GM19043 (cell line): ENCODE measurements at regions not wholly inside any gene's neighbourhood (a gene's known extent, or its start where the extent isn't known, plus 50 kb on each side); places are given as distances from the start of the nearest gene placed in this dataset.

Experiments used
- ATAC-seq: cut with Tn5 transposase; IDR thresholded peaks from one replicate; pipeline ENCODE4 v1.9.1; 2021; ENCODE audit warnings: low read depth; ENCODE audit not compliant: unreplicated experiment

DNA sequence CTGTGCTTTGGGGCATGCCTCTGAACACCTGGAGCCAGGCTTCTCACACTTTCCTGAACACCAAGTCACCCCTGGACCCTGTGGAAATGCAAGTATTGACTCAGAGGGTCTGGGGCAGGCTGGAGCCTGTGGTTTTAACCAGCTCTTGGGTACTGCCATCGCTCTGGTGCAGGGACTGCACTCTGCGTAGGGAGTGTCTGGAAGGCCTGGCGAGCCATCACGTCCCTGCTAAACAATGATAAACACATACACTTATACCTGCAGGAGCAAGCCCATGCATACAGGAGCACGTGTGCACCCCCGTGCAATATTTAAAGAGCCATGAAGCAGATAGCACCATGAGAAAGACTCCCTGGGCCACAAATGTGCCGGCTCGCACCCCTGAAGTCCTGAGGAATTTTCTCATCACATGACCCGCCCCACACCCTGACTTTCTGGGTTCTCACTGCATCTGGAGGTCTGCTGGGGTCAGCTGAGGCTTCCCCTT lies 267.7 kb downstream of the GADD45G start:
- ATAC-seq = no peak

DNA sequence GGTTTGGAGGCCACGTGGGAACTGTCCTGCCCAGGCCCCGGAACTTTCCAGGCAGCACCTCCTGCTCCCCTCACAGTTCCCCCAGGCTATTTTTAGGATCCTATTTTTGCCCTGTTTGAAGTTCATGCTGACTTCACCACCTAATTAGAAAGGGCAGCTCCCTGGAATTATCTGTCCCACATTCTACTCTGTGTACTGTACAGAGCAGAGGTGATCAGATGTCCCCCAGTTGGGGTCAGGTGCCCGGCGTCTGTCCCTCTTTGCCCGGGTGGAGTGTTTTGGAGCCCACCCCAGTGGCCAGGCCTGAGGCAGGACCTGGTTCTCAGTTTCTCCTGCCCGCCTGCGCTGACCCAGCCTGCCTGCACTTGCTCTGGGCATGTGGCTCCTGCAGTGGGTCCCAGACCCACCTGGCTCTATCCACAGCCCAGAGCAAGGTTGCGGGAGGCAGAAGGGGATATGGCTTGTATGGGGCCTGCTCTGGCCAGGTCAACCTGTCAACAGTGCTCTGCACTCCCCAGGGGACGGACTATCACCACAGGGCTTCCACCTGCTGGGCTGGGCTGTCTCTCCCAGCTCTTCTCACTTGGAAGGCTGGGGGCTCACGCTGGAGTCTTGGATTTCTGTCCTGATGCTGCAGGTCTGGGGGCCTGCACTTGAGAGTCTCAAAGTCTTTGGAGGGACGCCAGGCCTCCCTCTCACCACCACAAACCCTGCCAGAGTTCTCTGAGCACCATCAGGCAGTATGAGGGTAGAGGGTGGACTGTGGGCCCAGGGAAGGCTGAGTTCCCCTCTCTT lies 268.3 kb downstream of the GADD45G start:
- no peak for ATAC-seq

DNA sequence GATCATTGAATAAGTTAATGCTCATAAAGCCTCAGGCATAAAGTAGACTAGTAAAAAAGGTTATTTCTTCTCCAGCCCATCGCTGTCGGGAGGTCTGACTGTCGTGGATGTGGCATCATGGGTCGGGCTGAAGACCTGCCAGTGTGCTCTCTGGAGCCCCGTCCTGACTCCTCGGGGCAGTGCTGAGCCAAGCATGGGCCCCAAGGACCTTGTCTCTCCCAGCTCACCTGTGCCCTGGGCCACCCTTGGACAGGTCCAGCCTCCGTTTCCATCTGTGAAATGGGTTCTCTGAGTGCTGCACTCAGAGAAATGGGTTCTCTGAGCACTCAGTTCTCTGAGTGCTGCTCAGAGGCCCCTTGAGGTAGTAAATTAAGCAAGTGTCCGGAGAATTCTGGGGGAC lies 269.0 kb downstream of the GADD45G start:
- no peak for ATAC-seq

DNA sequence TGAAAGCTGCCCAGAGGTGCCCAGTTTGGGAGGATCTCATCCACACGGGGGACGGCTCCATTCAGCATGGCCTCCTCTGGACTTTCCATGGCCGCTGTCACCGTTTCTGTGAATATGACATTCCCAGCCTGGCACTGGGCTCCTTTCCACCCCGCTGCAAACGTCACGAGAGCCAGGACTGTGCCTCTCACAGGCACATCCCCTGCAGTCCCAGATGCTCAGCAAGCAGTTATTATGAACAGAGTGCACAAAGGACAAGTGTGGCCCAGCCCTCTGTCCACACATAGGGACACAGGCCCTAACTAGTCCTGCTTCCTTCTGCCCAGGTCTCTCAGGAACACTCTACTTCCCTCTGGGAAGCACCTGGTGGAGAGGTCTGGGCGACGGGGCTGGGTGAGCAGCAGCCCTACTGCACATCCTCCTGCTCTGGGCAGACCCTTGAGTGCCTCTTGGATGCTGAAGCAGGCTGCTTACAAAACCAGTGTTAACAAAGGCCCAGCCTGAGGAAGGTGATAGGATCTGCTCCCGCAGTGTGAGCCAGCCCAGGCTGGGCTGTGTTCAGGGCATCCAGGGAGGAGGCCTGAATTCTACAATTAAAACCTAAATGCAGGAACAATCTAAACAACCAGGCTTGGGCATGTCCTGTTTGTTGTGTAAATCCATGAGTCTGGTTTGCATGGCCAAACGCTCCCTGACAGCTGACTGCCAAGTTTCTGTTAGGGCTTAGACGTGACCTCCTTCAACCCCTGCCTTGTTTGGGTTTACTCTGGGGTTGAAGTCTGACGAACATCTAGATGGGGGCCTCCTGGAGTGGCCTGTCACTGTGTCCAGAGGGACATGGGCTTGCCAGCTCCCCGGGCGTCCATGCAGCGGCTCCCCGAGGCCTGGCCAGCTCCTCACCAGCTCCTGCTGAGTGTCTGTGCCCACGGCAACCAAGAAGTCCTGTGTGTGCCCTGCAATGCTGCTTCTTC lies 269.8 kb downstream of the GADD45G start:
- no peak for ATAC-seq

DNA sequence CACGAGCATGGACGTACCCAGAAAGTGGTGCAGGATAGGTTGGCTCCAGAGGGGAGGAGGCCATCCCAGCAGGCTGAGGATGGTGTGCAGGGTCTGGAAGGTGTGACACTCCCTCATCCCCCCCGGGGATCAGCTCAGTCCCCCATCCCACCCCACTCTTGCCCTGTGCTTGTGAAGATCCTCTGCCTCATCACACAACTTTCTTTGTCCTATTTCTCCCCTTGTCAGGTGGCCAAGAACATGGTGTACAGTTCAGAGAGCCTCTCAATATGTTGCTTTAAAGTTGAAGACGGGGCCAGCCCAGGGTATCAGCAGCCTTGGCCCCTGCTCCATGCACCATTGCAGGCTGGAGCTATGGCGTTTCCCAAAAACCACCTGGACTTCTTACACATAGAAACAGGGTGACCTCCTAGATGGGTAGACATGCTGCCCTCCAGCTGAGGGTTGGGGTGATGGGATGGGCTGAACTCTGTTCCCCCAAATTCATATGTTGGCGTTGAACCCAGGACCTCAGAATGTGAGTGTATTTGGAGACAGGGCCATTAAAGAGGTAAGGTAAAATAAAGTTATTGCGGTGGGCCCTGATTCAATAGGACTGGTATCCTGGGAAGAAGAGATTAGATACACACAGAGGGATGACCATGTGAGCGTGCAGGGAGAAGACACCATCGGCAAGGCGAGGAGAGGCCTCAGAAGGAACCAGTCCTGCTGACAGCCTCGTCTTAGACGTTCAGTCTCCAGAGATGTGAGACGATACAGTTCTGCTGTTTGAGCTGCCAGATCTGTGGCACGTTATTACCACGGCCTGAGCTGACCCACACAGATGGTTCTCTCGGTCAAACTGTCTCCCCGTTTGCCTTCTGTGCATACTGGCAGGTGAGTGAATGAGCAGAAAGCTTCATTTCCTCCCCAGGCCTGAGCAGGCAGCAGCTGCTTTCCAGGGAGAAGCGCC lies 272.5 kb downstream of the GADD45G start:
- ATAC-seq = no peak

DNA sequence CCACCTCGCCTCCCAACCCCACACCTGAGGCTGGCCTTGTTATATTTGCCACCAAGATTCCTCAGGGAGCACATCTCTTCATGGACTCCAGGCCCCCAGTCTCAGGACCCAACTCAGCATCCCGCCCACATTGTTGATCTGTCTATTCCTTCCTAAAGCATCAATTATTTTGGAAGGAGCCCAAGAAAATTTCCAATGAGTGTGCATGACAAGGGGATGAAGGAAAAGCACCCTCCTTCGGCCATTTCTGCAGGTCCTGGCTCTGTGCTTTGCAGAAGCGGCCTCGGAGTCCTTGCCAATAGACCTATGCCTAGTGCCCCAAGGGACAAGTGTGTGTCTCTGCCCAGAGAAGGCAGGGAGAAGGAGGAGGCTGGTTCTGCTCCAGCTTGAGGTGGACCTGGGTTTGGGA lies 273.2 kb downstream of the GADD45G start:
- ATAC-seq = no peak

DNA sequence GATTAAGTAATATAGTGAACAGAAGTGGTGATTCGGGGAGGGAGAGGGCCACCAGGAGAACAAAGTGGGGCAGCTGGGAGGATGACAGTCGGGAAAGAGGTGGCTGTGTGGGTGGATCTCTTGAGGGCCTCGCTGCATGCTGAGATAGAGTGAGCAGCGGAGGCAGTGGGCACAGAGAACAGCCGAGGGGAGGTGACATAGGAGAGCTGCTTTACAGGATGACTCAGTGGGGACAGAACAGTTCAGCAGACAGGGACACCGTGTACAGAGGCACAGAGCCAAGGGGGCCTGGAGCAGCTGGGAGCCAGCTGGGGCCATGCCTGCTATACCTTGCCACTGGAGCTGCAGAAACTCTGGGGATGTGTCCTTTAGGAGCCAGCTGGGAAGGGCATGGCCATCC lies 273.9 kb downstream of the GADD45G start:
- no peak for ATAC-seq

DNA sequence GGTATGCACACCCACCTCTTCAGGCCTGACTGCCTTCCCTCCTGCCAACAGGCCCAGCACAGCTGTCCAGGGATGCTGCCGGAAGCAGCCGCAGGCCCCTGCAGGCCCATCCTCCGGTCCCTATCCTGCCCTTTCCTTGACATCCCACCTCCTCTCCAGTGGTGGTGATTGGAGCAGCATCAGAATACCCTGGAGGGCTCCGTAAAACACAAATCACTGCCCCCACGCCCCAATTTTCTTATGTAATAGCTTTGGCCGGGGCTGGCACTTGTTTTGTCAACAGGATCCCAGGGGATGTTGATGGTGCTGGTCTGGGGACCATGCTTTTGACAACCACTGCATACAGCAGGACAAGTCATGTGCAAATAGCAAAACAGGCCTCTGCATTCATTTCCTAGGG lies 274.5 kb downstream of the GADD45G start:
- ATAC-seq = no peak

DNA sequence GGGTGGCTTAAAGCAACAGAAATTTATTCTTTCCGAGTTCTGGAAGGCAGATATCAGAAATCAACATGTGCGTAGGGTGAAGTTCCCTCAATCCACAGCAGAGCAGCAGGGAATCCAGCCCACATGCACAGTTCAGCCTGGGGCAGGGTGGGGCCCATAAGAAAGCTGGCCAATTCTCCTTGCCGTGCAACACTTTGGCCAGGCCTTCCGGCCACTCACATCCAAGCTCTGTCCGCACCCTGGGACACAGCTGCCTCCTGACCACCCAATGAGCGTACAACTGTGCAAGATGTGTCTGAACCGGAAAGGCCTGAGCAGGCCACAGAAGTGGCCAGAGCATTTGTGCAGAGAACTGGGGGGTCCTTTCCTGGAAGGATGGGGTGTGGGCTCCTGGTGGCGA lies 274.9 kb downstream of the GADD45G start:
- ATAC-seq = no peak

DNA sequence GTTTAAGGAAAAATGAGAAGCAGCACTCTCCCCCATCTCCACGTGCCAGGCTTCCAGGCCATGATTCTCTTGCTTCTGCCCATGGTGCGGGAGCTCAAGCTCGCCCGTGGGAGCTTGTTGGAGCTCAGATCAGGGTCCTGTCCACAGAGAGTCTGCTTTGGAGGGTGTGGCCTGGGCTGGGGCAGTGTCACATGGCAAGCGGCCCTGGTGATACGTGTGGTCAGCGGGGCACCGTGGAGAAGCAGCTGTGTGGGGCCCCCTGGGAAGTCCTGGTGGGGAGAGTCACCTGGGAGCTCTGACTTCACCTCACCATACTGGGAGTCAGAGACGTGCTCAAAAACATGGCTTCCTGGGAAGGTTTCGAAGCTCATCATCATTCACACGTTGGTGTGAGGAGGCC lies 275.3 kb downstream of the GADD45G start:
- no peak for ATAC-seq

DNA sequence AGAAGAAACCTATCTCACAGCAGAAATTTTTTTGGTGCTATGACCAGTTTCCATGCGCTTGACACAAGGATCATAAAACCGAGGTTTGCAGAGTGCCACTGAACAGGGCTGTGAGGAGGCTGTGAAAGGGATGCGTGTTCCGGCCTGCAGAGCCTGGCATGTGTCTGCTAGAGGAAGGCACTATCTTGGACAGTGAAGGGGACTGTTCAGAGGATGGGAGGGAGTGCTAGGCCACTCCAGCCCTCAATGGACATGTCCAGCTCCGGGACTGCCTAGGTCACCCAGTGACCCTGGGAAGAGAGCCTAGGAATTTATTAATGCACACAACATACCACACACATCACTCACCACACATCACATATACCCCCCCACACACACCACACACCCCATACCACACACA lies 275.9 kb downstream of the GADD45G start:
- no peak for ATAC-seq

DNA sequence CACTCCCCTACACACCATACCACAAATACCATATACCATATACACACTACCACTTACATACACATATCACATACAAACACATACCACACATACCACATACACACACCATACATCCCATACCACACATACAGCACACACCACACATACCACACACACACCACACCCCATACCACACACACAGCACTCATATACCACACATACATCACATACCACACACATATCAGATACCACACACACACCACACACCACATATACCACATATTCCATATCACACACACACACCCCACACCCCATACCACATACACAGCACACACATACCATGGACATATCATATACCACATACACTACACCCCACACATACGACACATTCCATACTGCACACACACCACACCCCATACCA lies 276.6 kb downstream of the GADD45G start:
- ATAC-seq = no peak

DNA sequence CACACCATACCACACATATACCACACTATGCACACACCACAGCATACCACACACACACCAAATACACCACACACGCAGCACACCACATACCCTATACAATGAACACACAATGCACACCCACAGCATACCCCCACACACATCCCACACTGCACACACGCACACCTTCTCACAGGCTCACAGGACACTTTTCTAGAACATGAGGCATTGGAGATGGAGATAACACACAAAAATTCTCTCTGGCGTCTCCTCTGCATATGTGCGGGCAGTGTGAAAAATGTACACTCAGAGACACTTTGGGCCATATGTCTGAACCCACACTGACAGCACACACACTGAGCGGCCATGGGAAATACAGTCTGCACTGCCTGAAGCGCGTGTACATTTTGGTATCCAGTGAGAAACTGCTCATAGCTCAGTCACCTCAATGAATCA lies 278.1 kb downstream of the GADD45G start:
- ATAC-seq = no peak

DNA sequence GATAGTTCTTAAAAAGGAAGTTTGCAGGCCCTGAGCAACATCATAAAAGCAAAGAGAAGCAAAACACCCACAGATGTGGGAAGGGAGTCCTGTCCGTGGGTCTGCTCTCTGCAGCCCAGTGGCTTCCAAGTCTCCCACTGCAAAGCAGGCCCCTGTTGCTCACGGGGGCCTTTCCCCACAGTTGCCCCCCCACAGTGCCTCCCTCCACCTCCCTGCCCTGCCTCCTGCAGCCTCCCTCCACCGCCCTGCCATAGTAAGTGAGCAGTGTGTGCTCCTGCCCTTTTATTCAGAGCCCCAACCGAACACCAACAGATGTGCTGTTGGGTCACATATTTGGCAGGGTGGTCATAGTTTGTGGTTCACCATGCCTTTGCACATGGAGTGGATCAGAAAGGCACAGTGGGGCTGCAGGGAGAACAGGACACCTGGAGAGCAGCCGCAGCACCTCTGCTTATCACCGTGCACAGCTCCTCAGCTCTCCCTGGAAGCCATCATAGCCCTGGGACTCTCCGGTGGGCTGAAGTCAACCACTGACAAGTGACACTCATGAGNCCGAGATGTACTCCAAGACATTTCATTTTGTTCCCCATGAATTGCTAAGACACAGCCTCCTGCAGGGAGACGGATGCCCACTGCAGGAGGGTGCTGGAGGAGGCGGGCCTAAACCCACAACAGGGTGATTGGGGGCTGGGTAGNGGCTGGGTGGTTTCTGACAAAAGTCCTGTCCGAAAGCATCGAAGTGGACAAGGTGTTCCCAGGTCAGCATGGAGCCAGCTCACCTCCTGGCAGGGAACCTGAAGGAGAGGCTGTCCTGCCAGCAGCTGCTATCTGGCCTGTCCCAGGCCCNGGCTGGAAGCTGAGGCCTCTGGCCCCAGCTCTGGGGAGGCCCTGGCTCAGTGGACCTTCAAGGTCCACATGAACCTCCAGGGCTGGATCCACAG lies 278.9 kb downstream of the GADD45G start:
- ATAC-seq = no peak

DNA sequence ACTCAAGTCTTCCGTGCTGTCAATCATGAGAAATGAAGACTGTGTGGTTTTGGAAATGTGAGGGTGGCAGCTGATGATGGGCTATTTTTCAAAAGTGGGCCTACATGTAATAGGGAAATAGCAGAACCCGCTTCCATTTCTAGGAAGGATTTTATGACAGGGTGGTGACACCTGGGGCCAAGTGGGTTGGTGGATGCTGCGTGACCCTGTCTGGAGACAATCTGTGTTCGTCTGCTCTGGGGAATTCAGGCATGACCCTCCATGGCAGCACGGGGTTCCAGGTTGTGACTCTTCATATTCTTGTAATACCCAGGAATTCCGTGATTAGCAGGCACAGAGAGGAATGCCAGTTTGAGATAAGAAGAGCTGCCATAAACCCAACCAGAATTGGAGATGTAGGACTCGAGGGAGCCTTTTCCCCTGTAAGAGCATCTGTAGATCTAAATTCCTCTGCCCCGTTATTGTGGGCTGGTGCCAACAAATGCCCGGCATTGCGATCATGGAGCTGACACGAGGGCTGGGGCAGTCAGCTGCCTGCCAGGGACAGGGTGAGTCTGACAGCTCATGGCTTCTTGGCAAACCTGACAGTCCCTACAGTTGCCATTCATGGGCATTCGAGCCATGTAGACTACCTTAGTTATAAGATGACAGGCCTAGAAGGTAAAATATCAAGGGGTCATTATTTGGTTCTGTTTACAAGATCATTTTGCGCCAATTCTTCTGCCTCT lies 279.7 kb downstream of the GADD45G start:
- ATAC-seq = no peak

DNA sequence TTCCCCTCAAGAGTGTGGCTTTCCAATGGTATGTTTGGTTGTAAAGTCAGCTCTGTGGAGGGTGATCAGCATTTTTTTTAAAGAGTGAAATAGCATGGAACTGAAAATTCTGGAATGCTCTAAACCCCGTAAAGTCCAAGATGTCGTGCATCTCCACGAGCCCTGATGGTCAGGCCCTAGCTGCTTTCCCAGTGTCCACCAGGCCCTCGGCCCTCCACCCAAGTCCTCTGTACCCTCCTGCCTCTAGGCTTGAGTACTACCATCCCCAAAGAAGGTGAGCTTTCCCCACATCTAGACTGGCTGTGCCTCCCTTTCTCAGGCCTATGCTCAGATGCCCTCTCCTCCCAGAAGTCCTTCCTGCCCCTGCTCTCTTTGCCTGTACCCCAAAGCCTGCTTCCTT lies 280.3 kb downstream of the GADD45G start:
- no peak for ATAC-seq

DNA sequence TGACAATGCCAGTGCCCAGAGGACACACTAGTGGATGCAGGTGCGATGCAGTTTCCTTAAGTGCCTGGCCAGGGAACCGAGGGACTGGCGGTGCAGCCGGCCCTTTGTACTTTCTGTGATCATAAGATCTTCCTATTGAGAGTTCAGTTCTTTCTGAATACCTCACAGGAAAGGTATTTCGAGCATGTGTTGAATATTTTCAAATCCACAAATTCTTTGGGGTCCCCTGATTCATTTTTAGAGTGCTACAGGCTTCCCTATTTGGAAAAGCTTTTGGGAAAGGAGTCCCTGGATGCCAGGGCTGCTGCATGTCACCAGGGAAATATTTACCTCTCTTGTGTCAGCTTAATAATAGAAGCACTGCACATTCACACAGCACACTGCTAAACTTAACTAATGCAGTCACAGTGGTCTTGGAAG lies 281.5 kb downstream of the GADD45G start:
- no peak for ATAC-seq

DNA sequence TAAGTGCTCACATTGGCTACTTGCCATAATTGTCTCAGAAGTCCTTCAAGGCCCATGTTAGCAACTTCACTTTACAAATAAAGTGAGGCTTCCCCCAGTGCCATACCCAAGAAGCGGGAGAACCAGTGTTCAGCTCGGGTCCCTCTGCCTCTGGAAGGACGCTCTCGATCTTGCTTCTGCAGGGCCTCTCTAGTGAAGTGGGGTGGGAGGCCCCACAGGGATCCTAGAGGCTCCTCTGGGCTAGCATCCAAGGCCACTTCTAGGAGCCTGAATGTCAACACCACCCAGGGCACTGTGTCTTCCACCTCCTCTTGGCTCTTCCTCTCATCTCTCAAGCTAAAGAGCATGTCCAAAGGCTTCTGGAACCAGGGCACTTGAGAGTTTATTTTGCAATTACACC lies 282.5 kb downstream of the GADD45G start:
- no peak for ATAC-seq

DNA sequence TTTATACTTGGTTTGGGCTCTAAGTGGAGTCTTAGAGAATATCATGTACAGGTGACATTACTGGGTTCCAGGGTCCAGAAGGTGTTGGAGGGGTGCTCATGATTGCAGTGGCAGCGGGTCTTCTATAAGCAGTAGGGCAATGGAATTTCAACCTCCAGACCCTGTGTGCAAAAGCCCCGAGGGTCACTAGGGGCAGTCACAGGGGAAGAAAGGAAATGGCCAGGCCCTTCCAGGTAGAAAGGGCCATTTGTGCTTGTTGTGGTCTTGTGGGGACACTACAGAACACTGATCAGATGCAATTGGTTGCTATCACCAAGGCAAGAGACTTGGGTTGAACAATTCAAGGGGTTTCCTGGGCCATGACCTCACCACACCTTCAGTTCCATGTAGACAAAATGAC lies 283.4 kb downstream of the GADD45G start:
- no peak for ATAC-seq
